Liver (tissue), 3 donors: ENCODE measurements at regions not wholly inside any gene's neighbourhood (a gene's known extent, or its start where the extent isn't known, plus 50 kb on each side); places are given as distances from the start of the nearest gene placed in this dataset.

Source experiments
- FOXA2 ChIP-seq: IDR thresholded peaks from 2 replicates; pipeline ENCODE4 v1.6.1; 2016; ENCODE audit warnings: antibody characterized with exemption
- GABPA ChIP-seq, 2 donors: IDR thresholded peaks in 1 of 2; conservative IDR thresholded peaks in 1 of 2; 2 replicates each; pipeline ENCODE4 v1.6.1; 2016; ENCODE audit warnings: antibody characterized with exemption in 2 of 2, mild to moderate bottlenecking in 1 of 2, moderate library complexity in 1 of 2
- HNF4A ChIP-seq, 2 donors: conservative IDR thresholded peaks; 2 replicates each; pipeline ENCODE4 v1.6.1; 2016; ENCODE audit warnings: antibody characterized with exemption in 2 of 2, mild to moderate bottlenecking in 2 of 2
- JUND ChIP-seq, 2 donors: IDR thresholded peaks; 2 replicates each; pipeline ENCODE4 v1.6.1; 2016; ENCODE audit warnings: antibody characterized with exemption in 2 of 2
- RAD21 ChIP-seq, 2 donors: IDR thresholded peaks; 2 replicates each; pipeline ENCODE4 v1.6.1; 2016; ENCODE audit warnings: antibody characterized with exemption in 2 of 2, mild to moderate bottlenecking in 2 of 2
- RXRA ChIP-seq, 2 donors: IDR thresholded peaks; 2 replicates each; pipeline ENCODE4 v1.6.1; 2017 to 2018; ENCODE audit warnings: antibody characterized with exemption in 2 of 2, mild to moderate bottlenecking in 1 of 2
- SP1 ChIP-seq: IDR thresholded peaks from 2 replicates; pipeline ENCODE4 v1.6.1; 2018; ENCODE audit warnings: antibody characterized with exemption, mild to moderate bottlenecking
- TAF1 ChIP-seq: conservative IDR thresholded peaks from 2 replicates; pipeline ENCODE4 v1.6.1; 2016; ENCODE audit warnings: antibody characterized with exemption, mild to moderate bottlenecking
- YY1 ChIP-seq: IDR thresholded peaks from 2 replicates; pipeline ENCODE4 v1.6.1; 2016; ENCODE audit warnings: antibody characterized with exemption, mild to moderate bottlenecking
- TF ChIP-seq, protein P1 (sequence below): fragments of 150-350 bp; IDR thresholded peaks from 2 replicates; pipeline ENCODE4 v1.5.1; 2017; ENCODE audit warnings: improper control_type of control experiment, low read depth, low read length; ENCODE audit not compliant: missing input control
- TF ChIP-seq, protein P2 (sequence below): IDR thresholded peaks from 2 replicates; pipeline ENCODE4 v1.6.1; 2016; ENCODE audit warnings: antibody characterized with exemption
- TF ChIP-seq, protein P3 (sequence below): IDR thresholded peaks from 2 replicates; pipeline ENCODE4 v1.6.1; 2016; ENCODE audit warnings: antibody characterized with exemption
- donor health status: healthy.
- donor health status: healthy.

- TF ChIP-seq, protein P1, sequence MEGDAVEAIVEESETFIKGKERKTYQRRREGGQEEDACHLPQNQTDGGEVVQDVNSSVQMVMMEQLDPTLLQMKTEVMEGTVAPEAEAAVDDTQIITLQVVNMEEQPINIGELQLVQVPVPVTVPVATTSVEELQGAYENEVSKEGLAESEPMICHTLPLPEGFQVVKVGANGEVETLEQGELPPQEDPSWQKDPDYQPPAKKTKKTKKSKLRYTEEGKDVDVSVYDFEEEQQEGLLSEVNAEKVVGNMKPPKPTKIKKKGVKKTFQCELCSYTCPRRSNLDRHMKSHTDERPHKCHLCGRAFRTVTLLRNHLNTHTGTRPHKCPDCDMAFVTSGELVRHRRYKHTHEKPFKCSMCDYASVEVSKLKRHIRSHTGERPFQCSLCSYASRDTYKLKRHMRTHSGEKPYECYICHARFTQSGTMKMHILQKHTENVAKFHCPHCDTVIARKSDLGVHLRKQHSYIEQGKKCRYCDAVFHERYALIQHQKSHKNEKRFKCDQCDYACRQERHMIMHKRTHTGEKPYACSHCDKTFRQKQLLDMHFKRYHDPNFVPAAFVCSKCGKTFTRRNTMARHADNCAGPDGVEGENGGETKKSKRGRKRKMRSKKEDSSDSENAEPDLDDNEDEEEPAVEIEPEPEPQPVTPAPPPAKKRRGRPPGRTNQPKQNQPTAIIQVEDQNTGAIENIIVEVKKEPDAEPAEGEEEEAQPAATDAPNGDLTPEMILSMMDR: no peak
- TF ChIP-seq YY1 (no peak), SP1 (no peak), TAF1 (no peak), RAD21 (IDR thresholded peaks at IDR 0.05) (no peak), FOXA2 (no peak), HNF4A (conservative IDR thresholded peaks at IDR 0.05) (no peak), RXRA (IDR thresholded peaks at IDR 0.05) (no peak), JUND (IDR thresholded peaks at IDR 0.05) (no peak), GABPA (IDR thresholded peaks at IDR 0.05 in 1 of 2, conservative IDR thresholded peaks at IDR 0.05 in 1 of 2) (no peak)
- TF ChIP-seq, protein P2, sequence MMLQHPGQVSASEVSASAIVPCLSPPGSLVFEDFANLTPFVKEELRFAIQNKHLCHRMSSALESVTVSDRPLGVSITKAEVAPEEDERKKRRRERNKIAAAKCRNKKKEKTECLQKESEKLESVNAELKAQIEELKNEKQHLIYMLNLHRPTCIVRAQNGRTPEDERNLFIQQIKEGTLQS: no peak
- TF ChIP-seq, protein P3, sequence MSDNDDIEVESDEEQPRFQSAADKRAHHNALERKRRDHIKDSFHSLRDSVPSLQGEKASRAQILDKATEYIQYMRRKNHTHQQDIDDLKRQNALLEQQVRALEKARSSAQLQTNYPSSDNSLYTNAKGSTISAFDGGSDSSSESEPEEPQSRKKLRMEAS: no peak
These were observed 73.3 kb upstream of the TNKS2 start for GRCh38 chr10:91724933-91725332.
